ENCODE measurements at regions not wholly inside any gene's neighbourhood (a gene's known extent, or its start where the extent isn't known, plus 50 kb on each side); places are given as distances from the start of the nearest gene placed in this dataset.

DNA sequence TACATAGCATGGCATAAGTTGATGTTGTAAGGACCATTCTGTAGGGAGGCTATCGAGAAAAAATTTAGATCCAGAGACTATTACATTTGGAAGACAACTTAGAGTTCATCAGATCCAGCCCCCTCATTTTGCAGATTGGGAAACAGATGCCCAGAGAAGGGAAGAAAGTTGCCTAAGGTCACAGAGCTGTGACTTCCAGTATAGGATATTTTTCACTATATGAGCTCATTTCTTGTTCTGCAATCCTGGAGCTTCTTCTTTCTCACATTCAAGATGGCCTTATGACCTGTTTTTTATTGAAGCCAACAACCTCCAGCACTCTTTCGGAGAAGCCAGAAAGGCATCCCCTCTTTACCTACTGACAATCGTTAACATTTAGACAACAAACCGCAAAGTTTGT lies 421.8 kb upstream of the PLXNA2 start:
- no peak for DNase-seq (ENCODE audit: low read depth)
- TF ChIP-seq, protein P1, sequence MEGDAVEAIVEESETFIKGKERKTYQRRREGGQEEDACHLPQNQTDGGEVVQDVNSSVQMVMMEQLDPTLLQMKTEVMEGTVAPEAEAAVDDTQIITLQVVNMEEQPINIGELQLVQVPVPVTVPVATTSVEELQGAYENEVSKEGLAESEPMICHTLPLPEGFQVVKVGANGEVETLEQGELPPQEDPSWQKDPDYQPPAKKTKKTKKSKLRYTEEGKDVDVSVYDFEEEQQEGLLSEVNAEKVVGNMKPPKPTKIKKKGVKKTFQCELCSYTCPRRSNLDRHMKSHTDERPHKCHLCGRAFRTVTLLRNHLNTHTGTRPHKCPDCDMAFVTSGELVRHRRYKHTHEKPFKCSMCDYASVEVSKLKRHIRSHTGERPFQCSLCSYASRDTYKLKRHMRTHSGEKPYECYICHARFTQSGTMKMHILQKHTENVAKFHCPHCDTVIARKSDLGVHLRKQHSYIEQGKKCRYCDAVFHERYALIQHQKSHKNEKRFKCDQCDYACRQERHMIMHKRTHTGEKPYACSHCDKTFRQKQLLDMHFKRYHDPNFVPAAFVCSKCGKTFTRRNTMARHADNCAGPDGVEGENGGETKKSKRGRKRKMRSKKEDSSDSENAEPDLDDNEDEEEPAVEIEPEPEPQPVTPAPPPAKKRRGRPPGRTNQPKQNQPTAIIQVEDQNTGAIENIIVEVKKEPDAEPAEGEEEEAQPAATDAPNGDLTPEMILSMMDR (IDR thresholded peaks at IDR 0.05; ENCODE audit: low read length, missing control alignments), result no peak
- no peak overlapping the region for H3K4me3 ChIP-seq (replicated peaks; ENCODE audit: low read depth, low read length)

DNA sequence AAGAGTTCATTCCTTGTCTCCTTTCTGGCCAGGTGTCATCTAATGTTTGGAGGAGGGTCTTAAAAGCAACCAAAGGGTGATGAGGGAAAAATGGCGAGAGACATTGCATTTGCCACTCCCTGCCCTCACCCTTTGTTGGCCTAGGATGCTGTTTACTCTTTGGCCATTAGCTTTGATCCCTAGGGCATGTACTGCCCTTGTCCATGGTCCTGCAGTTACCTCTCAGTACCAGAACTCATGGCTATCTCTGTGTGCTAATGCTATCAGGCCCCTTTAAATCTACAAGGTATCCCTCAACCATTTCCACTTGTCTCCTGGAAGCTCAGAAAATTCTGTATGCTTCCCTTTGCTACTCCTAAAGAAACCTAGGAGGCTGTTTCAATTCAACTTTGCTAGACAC lies 424.8 kb upstream of the PLXNA2 start:
- DNase-seq (ENCODE audit: low read depth), result no peak
- H3K4me3 ChIP-seq (replicated peaks; ENCODE audit: low read depth, low read length), result no peak overlapping the region
- TF ChIP-seq, protein P1 (IDR thresholded peaks at IDR 0.05; ENCODE audit: low read length, missing control alignments), result no peak

DNA sequence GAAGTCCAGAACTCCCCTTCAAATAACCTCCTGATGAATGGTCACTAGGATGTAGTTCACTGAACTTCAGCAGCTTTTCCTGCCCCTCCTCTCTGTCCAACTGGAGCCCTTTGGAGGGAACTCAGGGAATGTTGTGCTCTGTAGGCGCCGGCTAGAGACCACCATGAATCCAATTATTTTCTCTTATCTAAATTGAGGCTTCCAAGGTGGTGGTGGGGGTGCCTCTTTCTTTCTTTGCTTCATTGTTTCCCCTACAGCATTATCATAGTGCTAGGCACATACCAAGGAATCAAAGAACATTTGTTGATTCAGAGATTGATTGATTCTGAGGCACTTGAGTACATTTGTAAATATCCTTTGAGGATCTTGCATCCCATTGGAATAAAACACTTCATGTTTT lies 426.6 kb upstream of the PLXNA2 start:
- no peak overlapping the region for H3K4me3 ChIP-seq (replicated peaks; ENCODE audit: low read depth, low read length)
- TF ChIP-seq, protein P1 (IDR thresholded peaks at IDR 0.05; ENCODE audit: low read length, missing control alignments), result no peak
- no peak for DNase-seq (ENCODE audit: low read depth)

DNA sequence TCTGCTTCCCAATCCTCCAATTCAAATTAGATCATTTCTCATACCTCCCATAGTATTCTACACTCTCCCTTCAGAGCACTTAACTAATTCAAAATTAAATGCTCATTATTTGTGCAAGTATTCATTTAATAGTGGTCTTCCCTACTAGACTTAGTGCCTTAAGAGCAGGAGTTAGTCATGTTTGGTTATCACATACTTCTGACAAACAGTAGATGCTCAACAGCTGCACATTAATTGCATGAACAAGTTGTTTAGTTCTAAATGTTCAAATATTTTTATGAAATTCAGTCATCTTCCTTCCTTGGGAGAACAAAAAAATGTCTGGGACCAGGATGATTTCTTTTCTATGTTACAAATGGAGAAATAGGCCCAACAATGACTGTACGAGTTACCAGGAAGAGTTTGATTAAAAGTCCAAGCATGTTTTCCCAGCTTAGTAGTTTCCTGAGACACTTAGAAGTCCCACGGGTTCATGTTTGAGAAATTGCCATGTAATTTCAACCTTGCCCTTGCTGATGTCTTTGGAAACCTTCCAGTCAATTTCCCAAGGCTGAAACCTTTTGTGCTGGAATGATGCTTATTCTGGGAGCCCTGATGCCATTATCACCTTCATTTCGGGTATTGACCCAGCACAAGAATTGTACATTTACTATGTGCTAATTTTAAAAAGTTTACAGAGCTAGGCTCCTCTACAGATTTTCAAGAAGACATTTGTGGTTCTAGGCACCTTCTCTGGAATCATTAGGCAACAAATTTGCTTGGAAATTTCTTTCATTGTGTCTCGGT lies 437.9 kb upstream of the PLXNA2 start:
- TF ChIP-seq, protein P1 (IDR thresholded peaks at IDR 0.05; ENCODE audit: low read length, missing control alignments), result no peak
- peak; percentile 3 for DNase-seq (ENCODE audit: low read depth)
- H3K4me3 ChIP-seq (replicated peaks; ENCODE audit: low read depth, low read length), result no peak overlapping the region

DNA sequence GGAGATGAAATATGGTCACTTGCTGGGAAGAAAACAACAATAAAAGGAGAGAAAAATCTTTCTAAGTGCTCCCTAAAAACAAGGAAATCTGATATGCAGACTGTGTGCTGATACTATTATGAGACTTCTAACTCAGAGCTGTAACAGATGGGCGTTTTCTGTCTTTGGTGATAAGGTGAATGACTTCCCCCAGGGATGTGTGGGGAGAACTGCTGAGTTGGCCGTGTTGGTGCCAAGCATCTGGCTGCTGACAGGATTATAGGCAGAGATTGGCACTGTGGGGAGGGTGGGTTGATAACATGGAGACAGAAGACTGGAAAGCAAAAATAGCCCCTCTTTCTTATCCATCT lies 438.5 kb upstream of the PLXNA2 start:
- DNase-seq (ENCODE audit: low read depth), result no peak
- H3K4me3 ChIP-seq (replicated peaks; ENCODE audit: low read depth, low read length), result no peak overlapping the region
- TF ChIP-seq, protein P1 (IDR thresholded peaks at IDR 0.05; ENCODE audit: low read length, missing control alignments), result no peak

DNA sequence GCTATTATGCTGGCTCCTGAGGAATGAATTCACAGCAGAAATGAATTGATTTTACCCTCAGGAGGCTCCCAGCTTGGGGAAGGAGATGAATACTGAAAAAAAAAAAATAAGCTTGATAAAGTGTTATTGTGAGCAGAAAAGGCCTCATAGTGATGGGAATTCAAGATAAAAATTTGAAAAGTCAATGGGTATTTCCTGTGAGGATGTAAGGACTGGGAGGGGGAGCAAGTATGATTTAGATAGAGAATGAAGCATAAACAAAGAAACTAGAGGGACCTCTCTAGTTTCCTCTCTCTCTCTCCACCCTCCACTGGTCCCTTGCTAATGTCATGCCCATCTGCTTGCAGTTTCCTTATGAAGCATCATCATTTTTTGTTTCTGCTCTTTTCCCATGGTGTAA lies 439.0 kb upstream of the PLXNA2 start:
- TF ChIP-seq, protein P1 (IDR thresholded peaks at IDR 0.05; ENCODE audit: low read length, missing control alignments), result no peak
- no peak overlapping the region for H3K4me3 ChIP-seq (replicated peaks; ENCODE audit: low read depth, low read length)
- DNase-seq (ENCODE audit: low read depth), result no peak

DNA sequence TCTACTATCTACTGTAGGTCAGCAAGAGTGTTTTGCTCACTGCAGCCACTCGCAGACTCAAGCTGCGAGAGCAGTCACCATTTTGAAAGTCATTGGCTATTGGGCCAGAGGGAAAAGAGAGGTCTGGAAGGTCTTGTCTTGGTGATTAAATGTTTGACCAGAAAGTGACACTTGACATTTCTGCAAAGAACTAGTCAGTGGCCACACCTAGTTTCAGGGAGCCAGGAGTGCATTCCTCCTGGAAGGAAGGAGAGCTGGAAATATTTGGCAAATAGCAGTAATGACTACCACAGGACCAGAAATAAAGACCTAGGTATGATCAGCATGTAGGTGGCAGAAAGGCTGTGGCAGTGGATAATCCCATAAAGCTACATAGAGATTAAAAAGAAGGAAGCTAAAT lies 440.0 kb upstream of the PLXNA2 start:
- DNase-seq (ENCODE audit: low read depth), result no peak
- TF ChIP-seq, protein P1 (IDR thresholded peaks at IDR 0.05; ENCODE audit: low read length, missing control alignments), result no peak
- no peak overlapping the region for H3K4me3 ChIP-seq (replicated peaks; ENCODE audit: low read depth, low read length)

Data from fibroblast of pulmonary artery (primary cell).